ENCODE measurements at regions not wholly inside any gene's neighbourhood (a gene's known extent, or its start where the extent isn't known, plus 50 kb on each side); places are given as distances from the start of the nearest gene placed in this dataset.

- no peak for DNase-seq
Measured at GRCh38 chr3:181764544-181764943, 52.8 kb downstream of the SOX2 start.

DNA sequence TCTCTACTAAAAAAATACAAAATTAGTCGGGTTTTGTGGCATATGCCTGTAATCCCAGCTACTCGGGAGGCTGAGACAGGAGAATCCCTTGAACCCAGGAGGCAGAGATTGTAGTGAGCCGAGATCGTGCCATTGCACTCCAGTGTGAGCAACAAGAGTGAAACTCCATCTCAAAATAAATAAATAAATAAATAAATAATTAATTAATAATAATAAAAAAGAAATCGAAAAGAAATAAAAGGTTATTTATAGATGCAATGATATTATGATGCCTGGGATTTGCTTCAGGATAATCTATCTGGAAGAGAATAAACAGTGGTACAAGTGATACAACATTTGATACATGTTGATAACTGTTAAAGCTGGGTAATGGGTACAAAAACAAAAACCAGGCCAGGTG, 58.6 kb downstream of the SOX2 start:
- no peak for DNase-seq

- DNase-seq, result no peak
Measured at GRCh38 chr3:181771120-181771519, 59.4 kb downstream of the SOX2 start.

DNA sequence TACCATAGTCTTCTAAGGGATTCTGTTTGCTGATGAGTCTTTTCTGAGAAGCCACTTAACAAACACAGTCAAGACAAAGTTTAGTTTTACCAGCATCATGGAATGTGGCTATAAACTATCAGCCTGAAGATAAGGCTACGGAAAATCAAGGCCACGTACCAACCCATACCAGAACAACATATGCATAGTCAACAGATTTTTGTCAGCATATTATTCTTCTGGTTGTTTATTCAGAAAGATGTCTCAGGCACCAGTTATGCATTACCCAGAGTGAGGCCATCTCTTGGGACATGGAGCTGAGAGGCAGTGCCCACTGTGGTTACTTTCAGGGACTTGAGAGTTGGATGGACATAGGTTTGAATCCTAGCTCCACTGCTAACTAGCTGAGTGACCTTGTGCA, 60.4 kb downstream of the SOX2 start:
- no peak for DNase-seq

GRCh38 chr3:181773921-181774320, 62.2 kb downstream of the SOX2 start:
- no peak for DNase-seq

DNA sequence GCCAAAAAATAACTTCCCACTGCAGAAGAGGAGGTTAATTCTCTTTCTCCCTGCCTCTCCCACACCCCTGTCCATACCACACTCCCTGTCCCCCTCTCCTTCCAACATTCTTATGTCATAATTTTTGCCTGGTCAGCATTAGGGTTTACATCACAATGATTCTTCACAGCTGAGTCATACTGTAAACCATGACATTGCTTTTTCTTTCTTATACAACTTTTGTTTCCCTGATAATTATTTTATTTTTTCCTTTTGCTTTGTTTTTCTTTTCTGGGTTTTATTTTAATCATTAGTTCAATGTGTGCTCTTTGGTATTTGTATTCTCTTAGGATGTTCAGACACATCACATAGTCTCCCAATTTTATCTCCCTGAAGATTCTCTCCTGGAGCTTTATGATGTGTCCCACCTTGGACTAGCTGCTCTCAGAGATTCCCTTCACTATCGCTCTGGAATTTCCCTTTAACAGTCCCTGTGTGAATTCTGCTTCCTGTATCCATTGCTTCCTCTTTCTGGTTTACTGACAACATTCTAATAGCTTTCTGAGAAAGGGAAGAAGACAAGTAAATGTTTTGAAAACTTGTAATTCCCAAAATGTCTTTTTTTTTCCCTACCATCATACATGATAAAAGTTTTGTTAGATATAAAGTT, 70.7 kb downstream of the SOX2 start:
- DNase-seq, result no peak

- DNase-seq, result no peak
Measured at GRCh38 chr3:181790561-181790960, 78.8 kb downstream of the SOX2 start.

GRCh38 chr3:181791056-181791955, 79.6 kb downstream of the SOX2 start:
- DNase-seq, result no peak

DNA sequence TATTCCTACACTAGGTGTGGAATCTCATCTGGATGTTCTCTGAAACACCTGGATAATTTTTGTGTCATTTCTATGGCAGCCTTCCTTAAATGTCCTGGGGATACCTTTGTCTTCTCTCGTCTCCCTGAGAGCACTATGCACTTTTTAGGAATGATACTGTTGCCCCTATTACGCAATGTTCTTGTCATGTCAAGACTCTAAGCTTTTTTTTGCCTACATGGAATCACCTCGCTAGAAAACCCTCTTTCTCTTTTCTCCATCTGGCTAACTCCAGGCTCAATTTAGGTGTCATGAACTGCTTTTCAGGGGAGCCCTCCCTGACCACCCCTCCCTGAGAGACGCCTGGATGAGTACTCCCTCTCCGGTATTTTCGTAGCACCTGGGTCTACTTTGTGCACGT, 81.3 kb downstream of the SOX2 start:
- DNase-seq, result no peak

- DNase-seq, result no peak
Measured at GRCh38 chr3:181794011-181794790, 82.5 kb downstream of the SOX2 start.

DNA sequence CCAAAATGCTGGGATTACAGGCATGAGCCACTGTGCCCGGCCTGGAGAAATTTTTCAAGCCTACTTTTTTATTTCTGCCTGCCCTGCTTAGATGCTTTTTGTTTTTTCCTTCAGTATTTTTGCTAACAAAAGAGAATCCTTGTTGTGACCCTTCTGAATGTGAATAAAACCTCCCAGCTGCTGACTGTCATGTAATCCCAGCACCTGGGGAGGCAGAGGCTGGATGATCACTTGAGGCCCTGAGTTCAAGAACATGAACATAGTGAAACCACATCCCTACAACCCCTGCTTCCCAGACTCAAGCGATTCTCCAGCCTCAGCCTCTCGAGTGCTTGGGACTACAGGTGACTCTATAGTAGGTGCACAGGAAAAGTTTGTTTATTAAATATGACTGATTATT, 84.9 kb downstream of the SOX2 start:
- DNase-seq, result no peak

DNA sequence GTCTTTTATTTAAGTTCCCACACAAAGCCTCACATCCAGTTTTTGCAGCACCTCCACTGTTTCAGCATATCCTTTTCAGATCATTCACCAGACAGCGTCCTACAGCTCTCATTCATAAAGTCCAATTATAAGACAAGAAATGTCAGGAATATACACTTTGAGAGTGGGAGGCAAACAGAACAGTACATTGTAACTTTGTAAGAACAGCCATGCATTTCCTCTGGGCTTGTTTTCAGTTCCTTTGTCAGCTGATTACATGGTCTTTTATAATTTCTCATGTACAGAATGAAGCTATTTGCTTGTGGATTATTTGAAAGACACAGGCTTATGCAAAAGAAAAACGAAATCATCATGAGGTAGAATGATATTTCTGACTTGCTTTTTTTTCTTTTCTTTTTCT, 85.7 kb downstream of the SOX2 start:
- DNase-seq, result no peak

GRCh38 chr3:181805703-181806102, 94.0 kb downstream of the SOX2 start:
- no peak for DNase-seq

DNA sequence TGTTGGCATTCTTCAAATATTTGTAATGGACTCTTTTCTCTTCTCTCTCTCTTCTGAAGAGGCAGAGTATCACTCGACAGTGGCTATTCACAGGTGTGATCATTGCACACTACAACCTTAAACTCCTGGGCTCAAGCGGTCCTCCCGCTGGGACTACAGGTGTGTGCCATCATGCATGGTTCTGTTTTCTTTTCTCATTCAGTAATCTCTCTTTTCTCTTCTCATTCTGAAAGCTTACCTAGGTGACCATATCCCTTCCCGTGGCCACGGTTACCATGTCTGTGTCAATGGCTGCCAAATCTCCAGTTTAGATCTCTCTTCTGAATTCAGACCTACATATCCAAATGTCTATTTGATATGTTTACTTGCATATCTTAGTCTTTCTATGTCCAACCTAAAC, 96.3 kb downstream of the SOX2 start:
- DNase-seq, result no peak

GRCh38 chr3:181823716-181824115, 112.0 kb downstream of the SOX2 start:
- DNase-seq, result no peak

DNA sequence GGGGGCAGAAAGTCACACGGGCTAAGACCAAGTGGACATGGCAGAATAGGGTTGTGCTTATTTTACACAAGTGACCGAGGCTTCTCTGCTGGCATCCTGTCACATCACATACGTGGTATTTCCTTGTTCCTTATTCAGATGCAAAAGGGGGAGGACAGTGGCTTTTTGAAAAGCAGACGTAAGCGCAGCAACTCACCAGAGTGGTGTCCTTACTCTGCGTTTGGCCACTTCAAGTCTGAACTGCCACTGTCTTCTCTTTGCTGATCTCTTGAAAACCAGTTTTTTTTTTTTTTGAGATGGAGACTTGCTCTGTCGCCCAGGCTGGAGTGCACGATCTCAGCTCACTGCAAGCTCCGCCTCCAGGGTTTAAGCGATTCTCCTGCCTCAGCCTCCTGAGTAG, 113.2 kb downstream of the SOX2 start:
- no peak for DNase-seq

- DNase-seq, result peak; percentile 2
Measured at GRCh38 chr3:181839039-181839915, 127.6 kb downstream of the SOX2 start.

GRCh38 chr3:181839916-181840297, 128.2 kb downstream of the SOX2 start:
- no peak for DNase-seq

DNA sequence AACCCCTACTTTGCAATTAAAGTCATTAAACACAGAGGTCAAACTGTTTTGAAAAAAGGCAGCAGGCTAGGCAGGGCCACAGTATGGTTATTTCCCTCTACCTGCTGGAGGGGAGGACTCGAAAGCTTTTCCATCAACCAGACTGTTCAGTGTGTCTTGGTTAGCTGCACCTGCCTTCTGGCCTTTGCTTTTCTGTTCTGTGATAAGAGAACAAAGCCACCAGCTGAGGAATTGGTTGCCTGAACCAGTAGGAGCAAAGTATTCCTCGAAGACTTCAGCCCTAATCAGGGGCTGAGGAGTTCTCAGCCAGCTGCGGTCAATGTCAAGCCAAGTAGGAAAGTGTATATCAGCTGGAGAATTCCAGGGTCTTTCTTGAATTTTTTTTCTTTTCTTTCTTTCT, 132.5 kb downstream of the SOX2 start:
- no peak for DNase-seq

DNA sequence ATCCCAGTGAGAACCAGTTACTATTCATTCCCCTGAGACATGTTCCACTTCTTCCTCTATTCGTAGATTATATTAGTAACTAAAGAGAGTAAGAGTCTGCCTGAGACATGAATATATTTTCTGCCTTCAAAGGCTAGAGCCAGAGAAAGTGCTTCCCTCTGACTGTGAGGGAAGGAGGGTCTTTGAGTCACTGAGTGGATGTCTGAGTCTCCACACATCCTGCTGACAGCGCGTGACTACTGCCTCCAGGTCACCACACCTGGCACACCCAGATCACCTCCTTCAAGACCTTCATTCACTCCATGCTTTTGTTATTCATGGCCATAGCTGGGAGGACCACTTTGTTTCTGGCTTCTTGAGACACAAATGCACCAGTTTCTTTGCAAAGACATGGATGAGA, 135.6 kb downstream of the SOX2 start:
- DNase-seq, result no peak

DNA sequence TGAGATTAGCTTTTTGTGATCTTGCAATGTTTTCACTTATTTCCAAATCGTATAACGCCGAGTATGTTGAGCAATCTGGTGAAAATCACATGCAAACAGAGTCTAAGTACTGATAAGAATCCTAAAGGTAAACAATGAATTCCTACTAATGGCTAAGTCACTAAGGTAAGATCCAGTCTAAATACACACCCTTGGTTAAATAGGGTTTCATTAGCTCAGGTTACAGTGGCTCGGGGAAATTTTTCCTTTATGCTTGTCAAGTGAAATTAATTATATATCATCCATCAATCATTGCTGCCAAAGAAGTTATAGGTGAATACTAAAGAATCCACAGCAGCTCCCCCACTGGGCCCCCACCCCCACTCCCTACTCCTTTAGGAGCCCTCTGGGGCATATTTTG, 139.3 kb downstream of the SOX2 start:
- DNase-seq, result no peak

DNA sequence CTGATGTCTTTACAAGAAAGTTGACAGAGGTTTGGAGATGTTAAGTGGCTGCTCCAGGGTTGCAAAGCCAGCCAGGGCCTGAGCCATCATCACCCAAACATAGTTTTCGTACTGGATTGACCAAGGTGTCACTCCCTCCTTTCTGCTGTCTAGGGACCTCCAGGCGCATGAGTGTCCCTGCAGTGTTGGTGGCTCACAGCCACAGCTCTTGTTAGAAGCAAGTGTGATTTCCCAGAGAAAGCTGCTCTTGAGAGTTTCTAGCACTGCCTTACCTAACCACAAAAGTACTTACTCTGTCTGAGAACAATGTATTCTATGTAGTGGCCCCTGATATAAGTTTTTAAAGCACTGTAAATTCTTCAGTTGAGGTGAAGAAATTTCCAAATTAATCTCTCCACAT, 144.1 kb downstream of the SOX2 start:
- DNase-seq, result no peak

GRCh38 chr3:181859518-181859917, 147.8 kb downstream of the SOX2 start:
- DNase-seq, result no peak
